K562 (cell line): ENCODE measurements at regions not wholly inside any gene's neighbourhood (a gene's known extent, or its start where the extent isn't known, plus 50 kb on each side); places are given as distances from the start of the nearest gene placed in this dataset.

Experiments
- ESRRA ChIP-seq: fragments of 450-650 bp; IDR thresholded peaks from 2 replicates; pipeline ENCODE4 v1.6.1; 2014; ENCODE audit warnings: low read depth, mild to moderate bottlenecking, moderate library complexity, borderline replicate concordance
- ZNF668 ChIP-seq: fragments of 250-450 bp; sonication (Bioruptor Pico); IDR thresholded peaks from 2 replicates; pipeline ENCODE4 v1.8.0; 2022; ENCODE audit warnings: mild to moderate bottlenecking, inconsistent platforms
- TF ChIP-seq, protein P1 (sequence below): sonication (generic); formaldehyde crosslinking; IDR thresholded peaks from 2 replicates; pipeline ENCODE4 v1.4.0; 2020; ENCODE audit warnings: mild to moderate bottlenecking, missing genetic modification reagents
- TF ChIP-seq, protein P2 (sequence below): fragments of 200-800 bp; sonication (Bioruptor generic); IDR thresholded peaks from 2 replicates; pipeline ENCODE4 v1.6.1; 2016; ENCODE audit warnings: missing genetic modification characterization, missing compliant biosample characterization

DNA sequence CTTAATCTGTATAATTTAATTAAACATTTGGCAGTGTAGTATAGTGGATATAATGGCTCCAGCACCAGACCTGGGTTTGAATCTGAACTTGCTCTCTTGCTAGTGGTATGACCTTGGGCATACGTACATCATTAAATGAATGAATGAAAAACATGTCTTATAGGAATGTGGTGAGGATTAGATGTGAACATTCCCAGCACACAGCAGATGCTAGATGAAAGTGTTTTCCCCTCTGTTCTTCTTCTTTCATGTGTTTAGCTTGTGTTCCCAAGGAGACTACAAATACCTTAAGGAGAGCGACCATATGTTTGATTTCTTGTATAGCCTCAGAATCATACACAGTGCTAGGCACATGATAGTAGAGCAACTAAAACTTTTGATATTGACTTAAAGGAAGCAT lies 56.5 kb downstream of the CT47B1 start (continued):
- TF ChIP-seq, protein P1, sequence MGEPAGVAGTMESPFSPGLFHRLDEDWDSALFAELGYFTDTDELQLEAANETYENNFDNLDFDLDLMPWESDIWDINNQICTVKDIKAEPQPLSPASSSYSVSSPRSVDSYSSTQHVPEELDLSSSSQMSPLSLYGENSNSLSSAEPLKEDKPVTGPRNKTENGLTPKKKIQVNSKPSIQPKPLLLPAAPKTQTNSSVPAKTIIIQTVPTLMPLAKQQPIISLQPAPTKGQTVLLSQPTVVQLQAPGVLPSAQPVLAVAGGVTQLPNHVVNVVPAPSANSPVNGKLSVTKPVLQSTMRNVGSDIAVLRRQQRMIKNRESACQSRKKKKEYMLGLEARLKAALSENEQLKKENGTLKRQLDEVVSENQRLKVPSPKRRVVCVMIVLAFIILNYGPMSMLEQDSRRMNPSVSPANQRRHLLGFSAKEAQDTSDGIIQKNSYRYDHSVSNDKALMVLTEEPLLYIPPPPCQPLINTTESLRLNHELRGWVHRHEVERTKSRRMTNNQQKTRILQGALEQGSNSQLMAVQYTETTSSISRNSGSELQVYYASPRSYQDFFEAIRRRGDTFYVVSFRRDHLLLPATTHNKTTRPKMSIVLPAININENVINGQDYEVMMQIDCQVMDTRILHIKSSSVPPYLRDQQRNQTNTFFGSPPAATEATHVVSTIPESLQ, result no peak
- TF ChIP-seq, protein P2, sequence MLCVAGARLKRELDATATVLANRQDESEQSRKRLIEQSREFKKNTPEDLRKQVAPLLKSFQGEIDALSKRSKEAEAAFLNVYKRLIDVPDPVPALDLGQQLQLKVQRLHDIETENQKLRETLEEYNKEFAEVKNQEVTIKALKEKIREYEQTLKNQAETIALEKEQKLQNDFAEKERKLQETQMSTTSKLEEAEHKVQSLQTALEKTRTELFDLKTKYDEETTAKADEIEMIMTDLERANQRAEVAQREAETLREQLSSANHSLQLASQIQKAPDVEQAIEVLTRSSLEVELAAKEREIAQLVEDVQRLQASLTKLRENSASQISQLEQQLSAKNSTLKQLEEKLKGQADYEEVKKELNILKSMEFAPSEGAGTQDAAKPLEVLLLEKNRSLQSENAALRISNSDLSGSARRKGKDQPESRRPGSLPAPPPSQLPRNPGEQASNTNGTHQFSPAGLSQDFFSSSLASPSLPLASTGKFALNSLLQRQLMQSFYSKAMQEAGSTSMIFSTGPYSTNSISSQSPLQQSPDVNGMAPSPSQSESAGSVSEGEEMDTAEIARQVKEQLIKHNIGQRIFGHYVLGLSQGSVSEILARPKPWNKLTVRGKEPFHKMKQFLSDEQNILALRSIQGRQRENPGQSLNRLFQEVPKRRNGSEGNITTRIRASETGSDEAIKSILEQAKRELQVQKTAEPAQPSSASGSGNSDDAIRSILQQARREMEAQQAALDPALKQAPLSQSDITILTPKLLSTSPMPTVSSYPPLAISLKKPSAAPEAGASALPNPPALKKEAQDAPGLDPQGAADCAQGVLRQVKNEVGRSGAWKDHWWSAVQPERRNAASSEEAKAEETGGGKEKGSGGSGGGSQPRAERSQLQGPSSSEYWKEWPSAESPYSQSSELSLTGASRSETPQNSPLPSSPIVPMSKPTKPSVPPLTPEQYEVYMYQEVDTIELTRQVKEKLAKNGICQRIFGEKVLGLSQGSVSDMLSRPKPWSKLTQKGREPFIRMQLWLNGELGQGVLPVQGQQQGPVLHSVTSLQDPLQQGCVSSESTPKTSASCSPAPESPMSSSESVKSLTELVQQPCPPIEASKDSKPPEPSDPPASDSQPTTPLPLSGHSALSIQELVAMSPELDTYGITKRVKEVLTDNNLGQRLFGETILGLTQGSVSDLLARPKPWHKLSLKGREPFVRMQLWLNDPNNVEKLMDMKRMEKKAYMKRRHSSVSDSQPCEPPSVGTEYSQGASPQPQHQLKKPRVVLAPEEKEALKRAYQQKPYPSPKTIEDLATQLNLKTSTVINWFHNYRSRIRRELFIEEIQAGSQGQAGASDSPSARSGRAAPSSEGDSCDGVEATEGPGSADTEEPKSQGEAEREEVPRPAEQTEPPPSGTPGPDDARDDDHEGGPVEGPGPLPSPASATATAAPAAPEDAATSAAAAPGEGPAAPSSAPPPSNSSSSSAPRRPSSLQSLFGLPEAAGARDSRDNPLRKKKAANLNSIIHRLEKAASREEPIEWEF (CRISPR knock-in tag), result no peak
- TF ChIP-seq ZNF668 (CRISPR knock-in tag), result no peak
- TF ChIP-seq ESRRA, result no peak
